ENCODE measurements at regions not wholly inside any gene's neighbourhood (a gene's known extent, or its start where the extent isn't known, plus 50 kb on each side); places are given as distances from the start of the nearest gene placed in this dataset.

DNA sequence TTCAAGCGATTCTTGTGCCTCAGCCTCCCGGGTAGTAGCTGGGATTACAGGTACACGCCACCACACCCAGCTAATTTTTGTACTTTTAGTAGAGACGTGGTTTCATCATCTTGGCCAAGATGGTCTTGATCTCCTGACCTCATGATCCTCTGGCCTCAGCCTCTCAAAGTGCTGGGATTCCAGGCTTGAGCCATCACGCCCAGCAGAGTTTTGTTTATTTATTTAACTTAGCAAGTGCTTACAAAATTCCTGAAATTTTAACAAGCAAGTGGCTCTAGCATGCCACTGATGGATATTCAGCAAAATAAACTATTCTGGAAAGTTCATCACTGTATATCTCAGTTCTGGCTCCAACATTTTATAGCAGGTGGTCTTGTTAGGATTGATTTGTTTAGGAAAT lies 585.9 kb downstream of the OTOL1 start:
- TF ChIP-seq TEAD1 (CRISPR knock-in tag; IDR thresholded peaks at IDR 0.05) (no peak), NFYB (CRISPR knock-in tag; conservative IDR thresholded peaks at IDR 0.05; ENCODE audit: low read depth) (no peak)
- TF ChIP-seq, protein P1, sequence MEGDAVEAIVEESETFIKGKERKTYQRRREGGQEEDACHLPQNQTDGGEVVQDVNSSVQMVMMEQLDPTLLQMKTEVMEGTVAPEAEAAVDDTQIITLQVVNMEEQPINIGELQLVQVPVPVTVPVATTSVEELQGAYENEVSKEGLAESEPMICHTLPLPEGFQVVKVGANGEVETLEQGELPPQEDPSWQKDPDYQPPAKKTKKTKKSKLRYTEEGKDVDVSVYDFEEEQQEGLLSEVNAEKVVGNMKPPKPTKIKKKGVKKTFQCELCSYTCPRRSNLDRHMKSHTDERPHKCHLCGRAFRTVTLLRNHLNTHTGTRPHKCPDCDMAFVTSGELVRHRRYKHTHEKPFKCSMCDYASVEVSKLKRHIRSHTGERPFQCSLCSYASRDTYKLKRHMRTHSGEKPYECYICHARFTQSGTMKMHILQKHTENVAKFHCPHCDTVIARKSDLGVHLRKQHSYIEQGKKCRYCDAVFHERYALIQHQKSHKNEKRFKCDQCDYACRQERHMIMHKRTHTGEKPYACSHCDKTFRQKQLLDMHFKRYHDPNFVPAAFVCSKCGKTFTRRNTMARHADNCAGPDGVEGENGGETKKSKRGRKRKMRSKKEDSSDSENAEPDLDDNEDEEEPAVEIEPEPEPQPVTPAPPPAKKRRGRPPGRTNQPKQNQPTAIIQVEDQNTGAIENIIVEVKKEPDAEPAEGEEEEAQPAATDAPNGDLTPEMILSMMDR (IDR thresholded peaks at IDR 0.05) = no peak
- TF ChIP-seq, protein P2, sequence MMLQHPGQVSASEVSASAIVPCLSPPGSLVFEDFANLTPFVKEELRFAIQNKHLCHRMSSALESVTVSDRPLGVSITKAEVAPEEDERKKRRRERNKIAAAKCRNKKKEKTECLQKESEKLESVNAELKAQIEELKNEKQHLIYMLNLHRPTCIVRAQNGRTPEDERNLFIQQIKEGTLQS (CRISPR knock-in tag; conservative IDR thresholded peaks at IDR 0.05) = no peak
- TF ChIP-seq, protein P3, sequence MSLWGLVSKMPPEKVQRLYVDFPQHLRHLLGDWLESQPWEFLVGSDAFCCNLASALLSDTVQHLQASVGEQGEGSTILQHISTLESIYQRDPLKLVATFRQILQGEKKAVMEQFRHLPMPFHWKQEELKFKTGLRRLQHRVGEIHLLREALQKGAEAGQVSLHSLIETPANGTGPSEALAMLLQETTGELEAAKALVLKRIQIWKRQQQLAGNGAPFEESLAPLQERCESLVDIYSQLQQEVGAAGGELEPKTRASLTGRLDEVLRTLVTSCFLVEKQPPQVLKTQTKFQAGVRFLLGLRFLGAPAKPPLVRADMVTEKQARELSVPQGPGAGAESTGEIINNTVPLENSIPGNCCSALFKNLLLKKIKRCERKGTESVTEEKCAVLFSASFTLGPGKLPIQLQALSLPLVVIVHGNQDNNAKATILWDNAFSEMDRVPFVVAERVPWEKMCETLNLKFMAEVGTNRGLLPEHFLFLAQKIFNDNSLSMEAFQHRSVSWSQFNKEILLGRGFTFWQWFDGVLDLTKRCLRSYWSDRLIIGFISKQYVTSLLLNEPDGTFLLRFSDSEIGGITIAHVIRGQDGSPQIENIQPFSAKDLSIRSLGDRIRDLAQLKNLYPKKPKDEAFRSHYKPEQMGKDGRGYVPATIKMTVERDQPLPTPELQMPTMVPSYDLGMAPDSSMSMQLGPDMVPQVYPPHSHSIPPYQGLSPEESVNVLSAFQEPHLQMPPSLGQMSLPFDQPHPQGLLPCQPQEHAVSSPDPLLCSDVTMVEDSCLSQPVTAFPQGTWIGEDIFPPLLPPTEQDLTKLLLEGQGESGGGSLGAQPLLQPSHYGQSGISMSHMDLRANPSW (CRISPR knock-in tag; conservative IDR thresholded peaks at IDR 0.05; ENCODE audit: low read depth) = no peak

Data from WTC11 (cell line).